KMS-11 (cell line): ENCODE measurements at regions not wholly inside any gene's neighbourhood (a gene's known extent, or its start where the extent isn't known, plus 50 kb on each side); places are given as distances from the start of the nearest gene placed in this dataset.

Experiments used
- H2AFZ ChIP-seq: fragments of 200-600 bp; sonication (generic); 2 replicates; pipeline ENCODE4 v1.6.1; 2016; ENCODE audit warnings: antibody characterized with exemption, mixed run types, low read depth
- H3K27ac ChIP-seq: fragments of 200-600 bp; sonication (generic); 2 replicates; pipeline ENCODE4 v1.6.1; 2016; ENCODE audit warnings: mild to moderate bottlenecking, mixed run types
- H3K27me3 ChIP-seq: fragments of 200-600 bp; sonication (generic); 2 replicates; pipeline ENCODE4 v1.6.1; 2017; ENCODE audit warnings: mild to moderate bottlenecking, low read depth, mixed run types, moderate library complexity; ENCODE audit not compliant: insufficient read depth
- H3K36me3 ChIP-seq: fragments of 200-600 bp; sonication (generic); 2 replicates; pipeline ENCODE4 v1.6.1; 2017; ENCODE audit warnings: mild to moderate bottlenecking, mixed run types; ENCODE audit not compliant: insufficient read depth
- H3K4me1 ChIP-seq: fragments of 200-600 bp; sonication (generic); 2 replicates; pipeline ENCODE4 v1.6.1; 2016; ENCODE audit warnings: mild to moderate bottlenecking, low read depth, mixed run types; ENCODE audit not compliant: poor library complexity, severe bottlenecking
- H3K4me2 ChIP-seq: fragments of 200-600 bp; sonication (generic); 2 replicates; pipeline ENCODE4 v1.7.0; 2016; ENCODE audit warnings: mild to moderate bottlenecking, mixed run types
- H3K4me3 ChIP-seq: fragments of 200-600 bp; sonication (generic); IDR thresholded peaks from 2 replicates; pipeline ENCODE4 v1.6.1; 2017; ENCODE audit warnings: low read depth, low read length, mixed read lengths; ENCODE audit not compliant: insufficient read depth
- H3K79me2 ChIP-seq: fragments of 200-600 bp; sonication (generic); 2 replicates; pipeline ENCODE4 v1.6.1; 2016; ENCODE audit warnings: low read depth, mixed run types; ENCODE audit not compliant: insufficient read depth
- H3K9ac ChIP-seq: fragments of 200-600 bp; sonication (generic); 2 replicates; pipeline ENCODE4 v1.6.1; 2016; ENCODE audit warnings: mild to moderate bottlenecking, mixed run types
- H4K20me1 ChIP-seq: fragments of 200-600 bp; sonication (generic); 2 replicates; pipeline ENCODE4 v1.6.1; 2016; ENCODE audit warnings: mild to moderate bottlenecking, mixed run types; ENCODE audit not compliant: insufficient read depth
- CTCF ChIP-seq: fragments of 200-600 bp; sonication (generic); conservative IDR thresholded peaks from 2 replicates; pipeline ENCODE4 v1.6.1; 2017; ENCODE audit warnings: low read depth, mild to moderate bottlenecking, antibody characterized with exemption, low read length, moderate library complexity, mixed read lengths

- H3K27me3 ChIP-seq, result no peaks in the 10 kb centered on the region
- H3K4me2 ChIP-seq, result no peak overlapping the region
- H3K36me3 ChIP-seq, result no peaks in the 10 kb centered on the region
- H3K4me1 ChIP-seq, result no peaks in the 10 kb centered on the region
- no peaks in the 10 kb centered on the region for H4K20me1 ChIP-seq
- no peak for TF ChIP-seq CTCF
- no peaks in the 10 kb centered on the region for H3K79me2 ChIP-seq
- H2AFZ ChIP-seq, result no peak overlapping the region
- no peak overlapping the region for H3K4me3 ChIP-seq
- no peak overlapping the region for H3K27ac ChIP-seq
- no peak overlapping the region for H3K9ac ChIP-seq
Measured at GRCh38 chr21:17089091-17089491, 423.8 kb upstream of the CXADR start.

GRCh38 chr21:17101696-17102095 is 411.1 kb upstream of the CXADR start:
- no peak overlapping the region for H3K9ac ChIP-seq
- no peak for TF ChIP-seq CTCF
- H2AFZ ChIP-seq, result no peak overlapping the region

GRCh38 chr21:17105932-17106331 is 406.9 kb upstream of the CXADR start:
- Histone ChIP-seq H3K27ac (no peak overlapping the region), H4K20me1 (no peaks in the 10 kb centered on the region), H3K9ac (no peak overlapping the region), H3K4me2 (no peak overlapping the region), H3K79me2 (no peaks in the 10 kb centered on the region), H3K36me3 (no peaks in the 10 kb centered on the region), H3K4me3 (no peak overlapping the region), H2AFZ (no peak overlapping the region), H3K27me3 (no peaks in the 10 kb centered on the region), H3K4me1 (no peaks in the 10 kb centered on the region)
- TF ChIP-seq CTCF, result no peak

More at GRCh38 chr21:17101696-17102095, 411.1 kb upstream of the CXADR start:
- H3K4me2 ChIP-seq, result no peak overlapping the region
- H3K27me3 ChIP-seq, result no peaks in the 10 kb centered on the region
- no peaks in the 10 kb centered on the region for H3K4me1 ChIP-seq
- no peaks in the 10 kb centered on the region for H4K20me1 ChIP-seq
- no peak overlapping the region for H3K27ac ChIP-seq
- H3K4me3 ChIP-seq, result no peak overlapping the region
- H3K36me3 ChIP-seq, result no peaks in the 10 kb centered on the region
- no peaks in the 10 kb centered on the region for H3K79me2 ChIP-seq

GRCh38 chr21:17114045-17114444 is 398.8 kb upstream of the CXADR start:
- H2AFZ ChIP-seq, result no peak overlapping the region
- no peak overlapping the region for H3K9ac ChIP-seq
- H3K4me3 ChIP-seq, result no peak overlapping the region
- TF ChIP-seq CTCF, result no peak
- no peaks in the 10 kb centered on the region for H4K20me1 ChIP-seq
- H3K27ac ChIP-seq, result no peak overlapping the region
- H3K27me3 ChIP-seq, result no peaks in the 10 kb centered on the region
- H3K79me2 ChIP-seq, result no peaks in the 10 kb centered on the region
- no peak overlapping the region for H3K4me2 ChIP-seq
- H3K36me3 ChIP-seq, result no peaks in the 10 kb centered on the region
- no peaks in the 10 kb centered on the region for H3K4me1 ChIP-seq
